ENCODE measurements at regions not wholly inside any gene's neighbourhood (a gene's known extent, or its start where the extent isn't known, plus 50 kb on each side); places are given as distances from the start of the nearest gene placed in this dataset.
"Not testable (repeated sequence)": the region's sequence is repeated elsewhere in the genome, so short reads cannot be mapped to it uniquely, and the experiment has no call there.

GRCh38 chr4:170389411-170389810, 299.7 kb upstream of the AADAT start:
- no peak for DNase-seq

- DNase-seq = no peak
These were observed 298.5 kb upstream of the AADAT start for GRCh38 chr4:170388255-170388654.

GRCh38 chr4:170386971-170387370, 297.2 kb upstream of the AADAT start:
- DNase-seq = no peak

GRCh38 chr4:170386511-170386910, 296.8 kb upstream of the AADAT start:
- no peak for DNase-seq

GRCh38 chr4:170374770-170375169, 285.0 kb upstream of the AADAT start:
- DNase-seq = peak in 2 of 3 donors; percentile 7 to 13

GRCh38 chr4:170348945-170349344, 259.2 kb upstream of the AADAT start:
- no peak for DNase-seq

- DNase-seq = not testable (repeated sequence)
These were observed 257.4 kb upstream of the AADAT start for GRCh38 chr4:170347191-170347590.

- no peak for DNase-seq
These were observed 249.8 kb upstream of the AADAT start for GRCh38 chr4:170339522-170339921.

- DNase-seq = no peak
These were observed 246.6 kb upstream of the AADAT start for GRCh38 chr4:170336238-170336775.

- DNase-seq = no peak
These were observed 235.8 kb upstream of the AADAT start for GRCh38 chr4:170325599-170325998.

GRCh38 chr4:170323623-170324022, 233.9 kb upstream of the AADAT start:
- DNase-seq = no peak

- DNase-seq = no peak
These were observed 217.4 kb upstream of the AADAT start for GRCh38 chr4:170307182-170307581.

GRCh38 chr4:170306208-170306607, 216.5 kb upstream of the AADAT start:
- no peak for DNase-seq

- DNase-seq = no peak
These were observed 215.9 kb upstream of the AADAT start for GRCh38 chr4:170305627-170306026.

GRCh38 chr4:170281027-170281426, 191.3 kb upstream of the AADAT start:
- no peak for DNase-seq

- DNase-seq = no peak
These were observed 188.7 kb upstream of the AADAT start for GRCh38 chr4:170278460-170278859.

GRCh38 chr4:170274616-170275015, 184.9 kb upstream of the AADAT start:
- DNase-seq = no peak

GRCh38 chr4:170272959-170273358, 183.2 kb upstream of the AADAT start:
- no peak for DNase-seq

- no peak for DNase-seq
These were observed 182.0 kb upstream of the AADAT start for GRCh38 chr4:170271723-170272122.

- DNase-seq = no peak
These were observed 180.9 kb upstream of the AADAT start for GRCh38 chr4:170270628-170271027.

GRCh38 chr4:170269950-170270349, 180.2 kb upstream of the AADAT start:
- DNase-seq = no peak

- peak; percentile 68 to 76 (median 69) for DNase-seq
These were observed 169.9 kb upstream of the AADAT start for GRCh38 chr4:170259631-170260153.

- DNase-seq = no peak
These were observed 167.1 kb upstream of the AADAT start for GRCh38 chr4:170256807-170257206.

GRCh38 chr4:170248576-170248975, 158.8 kb upstream of the AADAT start:
- DNase-seq = no peak

GRCh38 chr4:170248029-170248428, 158.3 kb upstream of the AADAT start:
- DNase-seq = no peak
